Left ventricle myocardium inferior (tissue), 1 donor: ENCODE measurements at regions not wholly inside any gene's neighbourhood (a gene's known extent, or its start where the extent isn't known, plus 50 kb on each side); places are given as distances from the start of the nearest gene placed in this dataset.

Experiments
- DNase-seq: peaks from one replicate; pipeline ENCODE4 v3.0.0-alpha.2; 2020
- H3K27ac ChIP-seq: fragments of 200-600 bp; replicated peaks from 2 replicates; pipeline ENCODE4 v1.8.0; 2021
- H3K27me3 ChIP-seq: fragments of 200-600 bp; 2 replicates; pipeline ENCODE4 v1.8.0; 2021; ENCODE audit warnings: low read depth
- H3K36me3 ChIP-seq: fragments of 200-600 bp; 2 replicates; pipeline ENCODE4 v1.8.0; 2021
- H3K4me1 ChIP-seq: fragments of 200-600 bp; 2 replicates; pipeline ENCODE4 v1.8.0; 2021
- H3K4me3 ChIP-seq: fragments of 200-600 bp; 2 replicates; pipeline ENCODE4 v1.8.0; 2021; ENCODE audit warnings: mild to moderate bottlenecking, moderate library complexity
- H3K9me3 ChIP-seq: fragments of 200-600 bp; replicated peaks from 2 replicates; pipeline ENCODE4 v1.8.0; 2021
- CTCF ChIP-seq: fragments of 200-600 bp; IDR thresholded peaks from 2 replicates; pipeline ENCODE4 v1.8.0; 2021; ENCODE audit warnings: antibody characterized with exemption, mild to moderate bottlenecking, borderline replicate concordance
- intact Hi-C: fragments of 100-400 bp; cut with micrococcal nuclease; formaldehyde crosslinking; loops from one replicate; pipeline ENCODE4 v1.11.0; 2022
- donor health status: DM: no; HTN: yes; CAD: no; lungs with severe emphysema.

DNA sequence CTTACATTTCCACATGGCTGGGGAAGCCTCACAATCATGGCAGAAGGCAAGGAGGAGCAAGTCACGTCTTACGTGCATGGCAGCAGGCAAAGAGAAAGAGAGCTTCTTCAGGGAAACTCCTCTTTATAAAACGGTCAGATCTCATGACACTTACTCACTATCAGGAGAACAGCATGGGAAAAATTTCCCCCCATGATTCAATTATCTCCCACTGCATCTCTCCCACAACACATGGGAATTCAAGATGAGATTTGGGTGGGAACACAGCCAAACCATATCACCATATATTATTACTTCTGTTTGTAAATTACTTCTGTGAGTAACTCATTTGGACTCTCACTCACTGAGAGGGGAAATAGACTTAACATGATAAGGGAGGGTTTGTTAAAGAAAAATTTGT, 1496.8 kb upstream of the TMEM132C start:
- no peak overlapping the region for H3K4me3 ChIP-seq
- no peaks in the 10 kb centered on the region for H3K36me3 ChIP-seq
- no peaks in the 10 kb centered on the region for H3K4me1 ChIP-seq
- H3K27me3 ChIP-seq: no peaks in the 10 kb centered on the region
- no peak for DNase-seq
- intact Hi-C loops: no loop called here
- peaks cover 35% of the 10 kb centered on the region for H3K9me3 ChIP-seq
- no peak overlapping the region for H3K27ac ChIP-seq
- no peak for TF ChIP-seq CTCF

- no peak for TF ChIP-seq CTCF
- DNase-seq: no peak
- no peaks in the 10 kb centered on the region for H3K36me3 ChIP-seq
- no peak overlapping the region for H3K4me3 ChIP-seq
- H3K9me3 ChIP-seq: peaks cover 14% of the 10 kb centered on the region
- H3K27me3 ChIP-seq: no peaks in the 10 kb centered on the region
- no peak overlapping the region for H3K27ac ChIP-seq
- intact Hi-C loops: no loop called here
- no peaks in the 10 kb centered on the region for H3K4me1 ChIP-seq
These were observed 1494.7 kb upstream of the TMEM132C start for GRCh38 chr12:126772171-126772864.

- intact Hi-C loops: no loop called here
- H3K27me3 ChIP-seq: peaks cover 5% of the 10 kb centered on the region
- no peaks in the 10 kb centered on the region for H3K36me3 ChIP-seq
- TF ChIP-seq CTCF: no peak
- H3K4me1 ChIP-seq: no peaks in the 10 kb centered on the region
- H3K27ac ChIP-seq: no peak overlapping the region
- H3K4me3 ChIP-seq: no peak overlapping the region
- peaks cover 7% of the 10 kb centered on the region for H3K9me3 ChIP-seq
- DNase-seq: no peak
These were observed 1494.0 kb upstream of the TMEM132C start for GRCh38 chr12:126773012-126773411.

- intact Hi-C loops: no loop called here
These were observed 1493.5 kb upstream of the TMEM132C start for GRCh38 chr12:126773491-126773890.

DNA sequence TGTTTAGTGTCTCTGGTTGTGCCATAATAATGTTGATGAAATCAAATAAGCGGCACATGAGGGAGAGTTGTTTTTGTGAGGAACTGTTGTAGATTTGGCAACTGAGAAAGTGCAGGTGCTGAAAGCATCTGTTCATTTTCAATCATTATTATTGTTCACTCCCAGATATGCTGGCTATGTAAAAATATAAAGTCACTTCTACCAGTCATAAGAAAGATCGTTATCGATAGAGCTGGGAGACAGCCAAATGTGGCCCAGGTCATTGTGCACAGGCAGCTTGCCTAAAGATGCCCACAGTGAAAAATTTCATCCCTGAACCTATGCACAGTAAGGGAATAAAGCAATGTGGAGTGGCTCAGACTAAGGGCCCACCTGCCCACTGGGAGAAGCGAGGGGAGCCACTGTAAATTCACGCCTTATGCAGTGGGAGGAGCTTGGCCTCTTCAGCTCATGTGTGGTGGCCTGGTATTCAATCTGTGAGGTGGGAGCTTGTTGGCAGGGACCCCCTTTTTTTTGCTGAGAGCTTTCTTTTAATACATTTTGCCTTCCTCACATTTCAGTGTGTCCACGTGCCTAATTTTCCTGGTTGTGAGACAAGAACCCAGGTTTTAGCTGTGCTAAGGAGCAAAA, 1490.8 kb upstream of the TMEM132C start:
- peaks cover 14% of the 10 kb centered on the region for H3K27me3 ChIP-seq
- DNase-seq: no peak
- no peak overlapping the region for H3K27ac ChIP-seq
- H3K9me3 ChIP-seq: peaks cover 6% of the 10 kb centered on the region
- no peak for TF ChIP-seq CTCF
- H3K4me3 ChIP-seq: no peak overlapping the region
- H3K4me1 ChIP-seq: no peaks in the 10 kb centered on the region
- intact Hi-C loops: no loop called here
- no peaks in the 10 kb centered on the region for H3K36me3 ChIP-seq

More at GRCh38 chr12:126773491-126773890, 1493.5 kb upstream of the TMEM132C start:
- no peak overlapping the region for H3K4me3 ChIP-seq
- TF ChIP-seq CTCF: no peak
- no peak overlapping the region for H3K27ac ChIP-seq
- H3K4me1 ChIP-seq: no peaks in the 10 kb centered on the region
- H3K9me3 ChIP-seq: peaks cover 6% of the 10 kb centered on the region
- H3K36me3 ChIP-seq: no peaks in the 10 kb centered on the region
- no peak for DNase-seq
- peaks cover 10% of the 10 kb centered on the region for H3K27me3 ChIP-seq
